PC-3 (cell line): ENCODE measurements at regions not wholly inside any gene's neighbourhood (a gene's known extent, or its start where the extent isn't known, plus 50 kb on each side); places are given as distances from the start of the nearest gene placed in this dataset.

Experiments
- ATAC-seq: fragments of 200-7000 bp; cut with Tn5 transposase; 2 replicates; pipeline ENCODE4 v1.9.1; 2020; ENCODE audit warnings: mild to moderate bottlenecking, moderate library complexity
- BruUV-seq: library from RNA; stranded (reverse); fragments of 400-500 nt; replicated peaks from 2 replicates; lab custom pipeline; 2021; lab: Mats Ljungman, UMichigan
- CTCF ChIA-PET: fragments of 300-600 bp; sonication (Branson Sonifier 250); formaldehyde crosslinking; loops from one replicate; lab custom pipeline; 2022; ENCODE audit warnings: antibody characterized with exemption; lab: Charles Lee
- POLR2A ChIA-PET: fragments of 300-600 bp; sonication (Branson Sonifier 250); formaldehyde crosslinking; loops from one replicate; lab custom pipeline; 2022; ENCODE audit warnings: antibody characterized with exemption; ENCODE audit not compliant: unreplicated experiment; lab: Charles Lee
- DNase-seq: peaks from one replicate; pipeline ENCODE4 v3.0.0-alpha.2; 2015
- H2AFZ ChIP-seq: fragments of 300-600 bp; sonication (generic); 2 replicates; pipeline ENCODE4 v1.6.0; 2016; ENCODE audit warnings: antibody characterized with exemption, low read length
- H3F3A ChIP-seq: fragments of 300-600 bp; sonication (generic); one replicate; pipeline ENCODE4 v1.6.0; 2017; ENCODE audit warnings: antibody characterized with exemption, low read length, control low read depth, mild to moderate bottlenecking; ENCODE audit not compliant: unreplicated experiment
- H3K27ac ChIP-seq: fragments of 300-600 bp; sonication (generic); 2 replicates; pipeline ENCODE4 v1.5.1; 2016; ENCODE audit warnings: mild to moderate bottlenecking, low read length
- H3K27me3 ChIP-seq: fragments of 300-600 bp; sonication (generic); 2 replicates; pipeline ENCODE4 v1.6.1; 2016; ENCODE audit warnings: low read length, mixed read lengths
- H3K36me3 ChIP-seq: fragments of 300-600 bp; sonication (generic); 2 replicates; pipeline ENCODE4 v1.6.1; 2016; ENCODE audit warnings: low read depth, mixed run types, low read length, mixed read lengths
- H3K4me1 ChIP-seq: fragments of 300-600 bp; sonication (generic); 2 replicates; pipeline ENCODE4 v1.5.1; 2016; ENCODE audit warnings: low read length; ENCODE audit not compliant: insufficient read depth
- H3K4me2 ChIP-seq: fragments of 300-600 bp; sonication (generic); 2 replicates; pipeline ENCODE4 v1.6.0; 2016; ENCODE audit warnings: low read length
- H3K4me3 ChIP-seq: fragments of 300-600 bp; sonication (generic); 2 replicates; pipeline ENCODE4 v1.5.1; 2016; ENCODE audit warnings: mild to moderate bottlenecking, low read length, mixed read lengths
- H3K79me2 ChIP-seq: fragments of 300-600 bp; sonication (generic); 2 replicates; pipeline ENCODE4 v1.6.1; 2017; ENCODE audit warnings: low read length, mixed read lengths
- H3K9ac ChIP-seq: fragments of 300-600 bp; sonication (generic); 2 replicates; pipeline ENCODE4 v1.6.0; 2016; ENCODE audit warnings: mild to moderate bottlenecking, low read length
- H3K9me2 ChIP-seq: fragments of 300-600 bp; sonication (generic); replicated peaks from 2 replicates; pipeline ENCODE4 v1.6.1; 2016; ENCODE audit warnings: mixed run types, low read length, mixed read lengths
- H3K9me3 ChIP-seq: fragments of 300-600 bp; sonication (generic); 2 replicates; pipeline ENCODE4 v1.6.1; 2016; ENCODE audit warnings: low read length, mixed read lengths
- H4K20me1 ChIP-seq: fragments of 300-600 bp; sonication (generic); 2 replicates; pipeline ENCODE4 v1.6.1; 2016; ENCODE audit warnings: low read length, mixed read lengths
- EZH2 ChIP-seq: fragments of 300-600 bp; sonication (generic); IDR thresholded peaks from one replicate; pipeline ENCODE4 v1.6.1; 2017; ENCODE audit warnings: antibody characterized with exemption, mild to moderate bottlenecking, low read length; ENCODE audit not compliant: unreplicated experiment
- EZH2phosphoT487 ChIP-seq: fragments of 300-600 bp; sonication (generic); IDR thresholded peaks from 2 replicates; pipeline ENCODE4 v1.6.1; 2018; ENCODE audit warnings: mild to moderate bottlenecking, antibody characterized with exemption, low read length, borderline replicate concordance
- intact Hi-C: fragments of 100-400 bp; cut with micrococcal nuclease; formaldehyde crosslinking; loops from 2 replicates; pipeline ENCODE4 v1.9.0; 2023
- TF ChIP-seq, protein P1 (sequence below): fragments of 300-600 bp; sonication (generic); conservative IDR thresholded peaks from 2 replicates; pipeline ENCODE4 v1.5.1; 2017; ENCODE audit warnings: antibody characterized with exemption, low read depth, mild to moderate bottlenecking, low read length

GRCh38 chr4:187073820-187074219 lies 350.2 kb upstream of the FAT1 start:
- H3F3A ChIP-seq, result no peaks in the 10 kb centered on the region
- H3K4me2 ChIP-seq, result no peak overlapping the region
- H3K27me3 ChIP-seq, result no peaks in the 10 kb centered on the region
- no peak overlapping the region for H3K9ac ChIP-seq
- TF ChIP-seq EZH2 (no peak), EZH2phosphoT487 (no peak)
- TF ChIP-seq, protein P1, sequence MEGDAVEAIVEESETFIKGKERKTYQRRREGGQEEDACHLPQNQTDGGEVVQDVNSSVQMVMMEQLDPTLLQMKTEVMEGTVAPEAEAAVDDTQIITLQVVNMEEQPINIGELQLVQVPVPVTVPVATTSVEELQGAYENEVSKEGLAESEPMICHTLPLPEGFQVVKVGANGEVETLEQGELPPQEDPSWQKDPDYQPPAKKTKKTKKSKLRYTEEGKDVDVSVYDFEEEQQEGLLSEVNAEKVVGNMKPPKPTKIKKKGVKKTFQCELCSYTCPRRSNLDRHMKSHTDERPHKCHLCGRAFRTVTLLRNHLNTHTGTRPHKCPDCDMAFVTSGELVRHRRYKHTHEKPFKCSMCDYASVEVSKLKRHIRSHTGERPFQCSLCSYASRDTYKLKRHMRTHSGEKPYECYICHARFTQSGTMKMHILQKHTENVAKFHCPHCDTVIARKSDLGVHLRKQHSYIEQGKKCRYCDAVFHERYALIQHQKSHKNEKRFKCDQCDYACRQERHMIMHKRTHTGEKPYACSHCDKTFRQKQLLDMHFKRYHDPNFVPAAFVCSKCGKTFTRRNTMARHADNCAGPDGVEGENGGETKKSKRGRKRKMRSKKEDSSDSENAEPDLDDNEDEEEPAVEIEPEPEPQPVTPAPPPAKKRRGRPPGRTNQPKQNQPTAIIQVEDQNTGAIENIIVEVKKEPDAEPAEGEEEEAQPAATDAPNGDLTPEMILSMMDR, result no peak
- ChIA-PET CTCF (no interaction called here), POLR2A (no interaction called here)
- ATAC-seq (no peak), DNase-seq (no peak)
- H3K36me3 ChIP-seq, result no peaks in the 10 kb centered on the region
- no peaks in the 10 kb centered on the region for H3K79me2 ChIP-seq
- H3K4me1 ChIP-seq, result no peaks in the 10 kb centered on the region
- intact Hi-C loops, result no loop called here
- no peaks in the 10 kb centered on the region for H3K9me3 ChIP-seq
- no peaks in the 10 kb centered on the region for H3K9me2 ChIP-seq
- H2AFZ ChIP-seq, result no peak overlapping the region
- H3K27ac ChIP-seq, result no peak overlapping the region
- no TSS peak for BruUV-seq
- no peaks in the 10 kb centered on the region for H4K20me1 ChIP-seq
- H3K4me3 ChIP-seq, result no peak overlapping the region

GRCh38 chr4:187075514-187075913 lies 351.9 kb upstream of the FAT1 start:
- intact Hi-C loops, result no loop called here
- Histone ChIP-seq H4K20me1 (no peaks in the 10 kb centered on the region), H3K27me3 (no peaks in the 10 kb centered on the region), H3F3A (no peaks in the 10 kb centered on the region), H3K79me2 (no peaks in the 10 kb centered on the region), H3K27ac (no peak overlapping the region), H2AFZ (no peak overlapping the region), H3K4me3 (no peak overlapping the region), H3K4me1 (no peaks in the 10 kb centered on the region), H3K4me2 (no peak overlapping the region), H3K36me3 (no peaks in the 10 kb centered on the region), H3K9me2 (no peaks in the 10 kb centered on the region), H3K9ac (no peak overlapping the region), H3K9me3 (no peaks in the 10 kb centered on the region)
- TF ChIP-seq, protein P1, result no peak
- no peak for TF ChIP-seq EZH2
- TF ChIP-seq EZH2phosphoT487, result no peak
- CTCF ChIA-PET, result no interaction called here
- no TSS peak for BruUV-seq
- POLR2A ChIA-PET, result no interaction called here
- no peak for ATAC-seq
- DNase-seq, result no peak

GRCh38 chr4:187077744-187078401 lies 354.2 kb upstream of the FAT1 start:
- H3K4me2 ChIP-seq, result no peak overlapping the region
- H2AFZ ChIP-seq, result no peak overlapping the region
- no peaks in the 10 kb centered on the region for H3K36me3 ChIP-seq
- no peak overlapping the region for H3K9ac ChIP-seq
- BruUV-seq, result no TSS peak
- no peaks in the 10 kb centered on the region for H3K27me3 ChIP-seq
- ATAC-seq (no peak), DNase-seq (no peak)
- H4K20me1 ChIP-seq, result no peaks in the 10 kb centered on the region
- H3K27ac ChIP-seq, result no peak overlapping the region
- no peaks in the 10 kb centered on the region for H3K4me1 ChIP-seq
- H3K4me3 ChIP-seq, result no peak overlapping the region
- no peaks in the 10 kb centered on the region for H3K9me3 ChIP-seq
- intact Hi-C loops, result no loop called here
- no peak for TF ChIP-seq EZH2phosphoT487
- no peaks in the 10 kb centered on the region for H3F3A ChIP-seq
- ChIA-PET POLR2A (no interaction called here), CTCF (no interaction called here)
- no peaks in the 10 kb centered on the region for H3K9me2 ChIP-seq
- no peaks in the 10 kb centered on the region for H3K79me2 ChIP-seq
